ENCODE measurements at regions not wholly inside any gene's neighbourhood (a gene's known extent, or its start where the extent isn't known, plus 50 kb on each side); places are given as distances from the start of the nearest gene placed in this dataset.

- DNase-seq (ENCODE audit: low spot score), result no peak
Observed at GRCh38 chr12:63090716-63091115, 60.3 kb downstream of the AVPR1A start.

- DNase-seq (ENCODE audit: low spot score), result no peak
Observed at GRCh38 chr12:63086149-63086915, 64.7 kb downstream of the AVPR1A start.

GRCh38 chr12:63085120-63085519 is 65.9 kb downstream of the AVPR1A start:
- no peak for DNase-seq (ENCODE audit: low spot score)

GRCh38 chr12:63084501-63084900 is 66.5 kb downstream of the AVPR1A start:
- DNase-seq (ENCODE audit: low spot score), result no peak

- DNase-seq (ENCODE audit: low spot score), result peak; percentile 10
Observed at GRCh38 chr12:63083046-63083445, 68.0 kb downstream of the AVPR1A start.

- no peak for DNase-seq (ENCODE audit: low spot score)
Observed at GRCh38 chr12:63079791-63080502, 71.1 kb downstream of the AVPR1A start.

- no peak for DNase-seq (ENCODE audit: low spot score)
Observed at GRCh38 chr12:63078906-63079305, 72.1 kb downstream of the AVPR1A start.

GRCh38 chr12:63075376-63076060 is 75.5 kb downstream of the AVPR1A start:
- no peak for DNase-seq (ENCODE audit: low spot score)

GRCh38 chr12:63070709-63071108 is 80.3 kb downstream of the AVPR1A start:
- DNase-seq (ENCODE audit: low spot score), result no peak

GRCh38 chr12:63069860-63070617 is 81.0 kb downstream of the AVPR1A start:
- no peak for DNase-seq (ENCODE audit: low spot score)

- no peak for DNase-seq (ENCODE audit: low spot score)
Observed at GRCh38 chr12:63068857-63069442, 82.1 kb downstream of the AVPR1A start.

GRCh38 chr12:63066782-63067181 is 84.2 kb downstream of the AVPR1A start:
- DNase-seq (ENCODE audit: low spot score), result no peak

- DNase-seq (ENCODE audit: low spot score), result no peak
Observed at GRCh38 chr12:63066136-63066535, 84.9 kb downstream of the AVPR1A start.

- DNase-seq (ENCODE audit: low spot score), result no peak
Observed at GRCh38 chr12:63064080-63064479, 86.9 kb downstream of the AVPR1A start.

- no peak for DNase-seq (ENCODE audit: low spot score)
Observed at GRCh38 chr12:63056649-63057048, 94.4 kb downstream of the AVPR1A start.

GRCh38 chr12:63052696-63053095 is 98.3 kb downstream of the AVPR1A start:
- no peak for DNase-seq (ENCODE audit: low spot score)

- DNase-seq (ENCODE audit: low spot score), result no peak
Observed at GRCh38 chr12:63047146-63047545, 103.9 kb downstream of the AVPR1A start.

- no peak for DNase-seq (ENCODE audit: low spot score)
Observed at GRCh38 chr12:63045020-63045860, 105.8 kb downstream of the AVPR1A start.

GRCh38 chr12:63042646-63043045 is 107.7 kb upstream of the PPM1H start:
- DNase-seq (ENCODE audit: low spot score), result no peak

- no peak for DNase-seq (ENCODE audit: low spot score)
Observed at GRCh38 chr12:63041601-63042000, 106.7 kb upstream of the PPM1H start.
